NCI-H774 (cell line): ENCODE measurements at regions not wholly inside any gene's neighbourhood (a gene's known extent, or its start where the extent isn't known, plus 50 kb on each side); places are given as distances from the start of the nearest gene placed in this dataset.

Experiments
- DNase-seq: peaks from one replicate; lab custom pipeline; 2025; lab: John Stamatoyannopoulos, UW

GRCh38 chr9:121550041-121550440, 50.4 kb upstream of the GGTA1 start:
- DNase-seq = no peak

DNA sequence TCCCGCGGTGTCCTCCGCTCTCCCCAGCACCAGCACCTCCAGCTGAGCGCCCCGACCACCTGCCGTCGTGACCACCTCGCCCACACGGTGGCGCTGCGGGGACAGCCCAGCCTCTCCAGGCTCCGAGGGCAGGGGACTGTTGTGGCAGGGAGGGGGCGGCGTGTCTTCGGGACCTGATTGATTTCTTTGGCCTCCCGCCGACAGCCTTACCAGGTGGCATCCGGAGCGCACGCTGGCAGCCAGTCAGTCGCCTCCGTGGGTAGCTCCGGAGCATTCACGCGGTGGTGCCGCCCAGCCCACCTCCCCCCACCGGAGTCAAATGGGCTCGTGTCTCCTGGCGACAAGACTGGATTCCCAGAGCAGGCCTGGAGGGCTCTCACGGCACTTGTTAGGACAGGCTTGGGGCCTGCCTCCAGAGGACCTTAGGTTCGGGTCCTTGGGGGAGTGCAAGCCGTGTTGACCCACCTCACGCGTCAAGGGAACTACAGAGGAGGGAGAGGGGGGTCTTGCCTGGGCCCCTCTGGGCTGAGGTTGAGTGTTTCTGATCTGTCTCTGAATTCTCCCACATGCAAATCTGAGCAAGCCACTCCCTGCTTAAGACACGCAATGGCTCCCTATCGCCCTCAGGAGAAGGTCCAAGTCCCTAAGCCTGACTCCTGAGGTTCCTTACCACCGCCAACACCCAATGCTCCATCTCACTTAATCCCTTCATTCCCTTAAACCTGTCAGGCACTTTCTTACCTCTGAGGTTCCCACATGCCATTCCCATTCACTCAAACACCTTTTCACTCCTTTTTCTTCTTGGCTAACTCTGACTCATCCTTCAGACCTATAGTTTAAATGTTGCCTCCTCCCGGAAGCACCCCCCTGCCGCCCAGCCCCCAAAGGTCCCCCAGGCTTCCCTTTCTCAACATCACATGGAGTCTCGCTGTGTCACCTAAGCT, 51.2 kb upstream of the GGTA1 start:
- peak; percentile 65 for DNase-seq

- no peak for DNase-seq
Observed at GRCh38 chr9:121551985-121552753, 52.5 kb upstream of the GGTA1 start.

DNA sequence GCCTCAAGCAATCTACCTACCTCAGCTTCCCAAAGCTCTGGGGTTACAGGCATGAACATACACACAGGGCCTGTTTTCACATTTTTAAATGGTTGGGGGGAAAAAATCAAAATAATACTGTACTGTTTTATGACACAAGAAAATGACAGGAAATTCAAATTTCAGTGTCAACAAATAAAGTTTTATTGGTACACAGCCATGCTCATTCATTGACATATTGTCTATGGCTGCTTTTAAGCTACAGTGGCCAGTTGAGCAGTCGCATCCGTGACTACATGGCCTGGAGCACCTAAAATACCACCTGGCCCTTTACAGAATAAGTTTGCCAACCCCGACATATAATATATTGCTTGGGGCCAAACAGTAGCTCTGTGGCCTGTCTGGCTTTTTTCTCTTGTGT, 56.4 kb upstream of the GGTA1 start:
- DNase-seq = no peak

- DNase-seq = no peak
Observed at GRCh38 chr9:121556580-121556979, 56.9 kb upstream of the GGTA1 start.

- DNase-seq = no peak
Observed at GRCh38 chr9:121557581-121558447, 58.2 kb upstream of the GGTA1 start.

GRCh38 chr9:121558473-121558872, 58.8 kb upstream of the GGTA1 start:
- DNase-seq = no peak

- no peak for DNase-seq
Observed at GRCh38 chr9:121559183-121559582, 59.5 kb upstream of the GGTA1 start.

DNA sequence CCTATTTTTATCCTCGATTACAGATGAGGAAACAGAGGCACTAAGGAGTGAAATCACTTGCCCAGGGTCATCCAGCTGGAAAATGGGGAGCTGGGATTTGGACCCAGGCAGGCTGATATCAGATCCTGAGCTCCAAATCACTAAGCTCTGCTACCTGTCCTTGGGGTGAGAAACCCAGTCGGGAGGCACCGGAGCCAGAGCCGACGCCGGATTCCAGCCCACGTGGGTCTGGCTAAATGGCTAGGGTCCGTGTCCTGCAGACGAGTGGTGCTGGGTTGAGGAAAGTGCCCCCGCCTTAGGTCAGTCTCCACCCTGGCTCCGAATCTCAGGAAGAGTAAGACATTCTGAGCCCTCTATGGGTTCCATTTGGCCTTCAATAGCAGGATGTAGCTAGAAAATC, 61.3 kb upstream of the GGTA1 start:
- DNase-seq = no peak

DNA sequence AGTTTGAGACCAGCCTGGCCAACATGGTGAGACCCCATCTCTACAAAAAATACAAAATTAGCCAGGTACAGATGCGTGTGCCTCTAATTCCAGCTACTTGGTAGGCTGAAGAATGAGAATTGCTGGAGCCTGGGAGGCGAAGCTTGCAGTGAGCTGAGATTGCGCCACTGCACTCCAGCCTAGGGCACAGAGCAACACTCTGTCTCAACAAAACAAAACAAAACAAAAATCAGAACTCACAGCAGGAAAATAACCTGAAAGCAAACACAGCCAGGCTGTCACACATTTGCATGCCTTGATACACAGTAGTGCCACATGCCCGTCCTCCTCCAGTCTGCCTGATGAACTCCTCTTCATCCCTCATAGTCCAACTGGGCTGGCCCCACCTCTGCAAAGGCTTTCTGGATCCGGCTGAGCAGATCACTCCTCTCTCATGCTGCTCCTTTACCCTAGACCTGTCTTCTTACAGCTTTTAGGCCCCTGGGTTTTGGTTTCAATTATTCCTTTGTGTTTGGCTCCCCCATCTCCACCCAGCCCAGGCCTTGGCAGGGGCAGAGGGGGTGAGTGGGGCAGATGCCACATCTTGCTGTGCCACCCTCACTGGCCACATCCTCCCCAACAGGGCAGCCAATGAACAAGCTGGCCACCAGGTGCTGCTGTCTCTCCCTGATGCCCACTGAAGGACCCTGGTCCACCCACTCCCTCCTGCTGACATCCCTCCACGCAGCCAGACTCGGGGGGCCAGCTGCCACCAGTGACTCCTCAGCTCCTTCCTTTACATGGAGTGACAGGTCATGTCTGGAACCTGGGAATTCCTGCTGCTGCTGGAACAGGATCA, 62.0 kb upstream of the GGTA1 start:
- DNase-seq = no peak

GRCh38 chr9:121562301-121562700, 62.7 kb upstream of the GGTA1 start:
- DNase-seq = no peak

DNA sequence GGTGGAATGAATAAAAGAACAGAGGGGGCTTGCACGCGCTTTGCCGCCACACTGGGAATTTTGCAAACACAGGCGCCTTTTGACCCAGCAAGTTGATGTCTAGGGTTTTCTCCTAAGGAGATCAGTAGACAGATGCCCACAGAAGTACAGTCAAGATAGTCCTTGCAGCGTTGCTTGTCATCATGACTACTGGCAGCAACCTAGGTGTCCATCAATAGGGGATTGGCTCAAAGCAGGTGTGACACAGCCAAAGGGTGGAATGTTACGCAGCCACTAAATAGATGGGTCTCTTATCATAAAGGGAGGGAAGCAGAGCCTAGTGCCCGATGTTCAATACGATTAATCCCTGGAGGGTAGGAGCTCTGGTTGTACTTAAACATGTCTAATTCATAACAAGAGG, 63.8 kb upstream of the GGTA1 start:
- DNase-seq = no peak

GRCh38 chr9:121563881-121564460, 64.3 kb upstream of the GGTA1 start:
- no peak for DNase-seq

DNA sequence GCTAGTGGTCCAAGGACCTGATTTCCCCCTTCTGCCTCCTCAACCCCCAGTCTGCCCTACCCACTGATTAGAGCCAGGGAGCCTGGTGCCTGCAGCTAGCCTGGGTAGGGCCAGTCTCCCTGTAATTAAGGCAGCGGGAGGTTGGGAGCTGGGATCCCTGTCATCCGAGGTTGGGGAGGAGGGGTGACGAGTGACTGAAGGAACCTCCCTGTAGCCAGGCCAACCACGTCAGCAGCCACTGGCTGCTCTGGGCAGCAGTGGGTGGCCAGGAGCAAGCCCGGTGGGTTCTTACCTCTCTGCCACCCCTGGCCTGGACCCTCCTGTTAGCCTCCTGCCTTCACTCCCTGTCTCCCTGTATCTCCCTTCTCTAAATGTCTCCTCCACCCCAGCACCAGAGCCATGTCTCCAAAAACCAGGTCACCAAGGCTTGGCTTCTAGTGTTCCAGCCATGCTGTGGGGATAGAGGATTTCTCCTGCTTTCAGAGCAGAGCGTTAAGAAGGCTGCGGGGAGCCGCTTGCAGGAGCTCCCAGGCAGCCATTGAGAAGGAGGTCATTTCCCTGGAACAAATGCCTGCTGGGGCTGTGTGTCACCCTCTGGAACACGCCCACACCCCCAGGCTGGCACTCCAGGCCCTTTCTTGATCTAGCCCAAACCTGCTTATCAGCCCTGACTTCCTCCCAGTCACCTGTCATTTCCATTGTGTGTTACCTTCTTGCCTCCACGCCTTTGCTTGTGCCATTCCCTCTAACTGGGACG, 65.0 kb upstream of the GGTA1 start:
- no peak for DNase-seq

DNA sequence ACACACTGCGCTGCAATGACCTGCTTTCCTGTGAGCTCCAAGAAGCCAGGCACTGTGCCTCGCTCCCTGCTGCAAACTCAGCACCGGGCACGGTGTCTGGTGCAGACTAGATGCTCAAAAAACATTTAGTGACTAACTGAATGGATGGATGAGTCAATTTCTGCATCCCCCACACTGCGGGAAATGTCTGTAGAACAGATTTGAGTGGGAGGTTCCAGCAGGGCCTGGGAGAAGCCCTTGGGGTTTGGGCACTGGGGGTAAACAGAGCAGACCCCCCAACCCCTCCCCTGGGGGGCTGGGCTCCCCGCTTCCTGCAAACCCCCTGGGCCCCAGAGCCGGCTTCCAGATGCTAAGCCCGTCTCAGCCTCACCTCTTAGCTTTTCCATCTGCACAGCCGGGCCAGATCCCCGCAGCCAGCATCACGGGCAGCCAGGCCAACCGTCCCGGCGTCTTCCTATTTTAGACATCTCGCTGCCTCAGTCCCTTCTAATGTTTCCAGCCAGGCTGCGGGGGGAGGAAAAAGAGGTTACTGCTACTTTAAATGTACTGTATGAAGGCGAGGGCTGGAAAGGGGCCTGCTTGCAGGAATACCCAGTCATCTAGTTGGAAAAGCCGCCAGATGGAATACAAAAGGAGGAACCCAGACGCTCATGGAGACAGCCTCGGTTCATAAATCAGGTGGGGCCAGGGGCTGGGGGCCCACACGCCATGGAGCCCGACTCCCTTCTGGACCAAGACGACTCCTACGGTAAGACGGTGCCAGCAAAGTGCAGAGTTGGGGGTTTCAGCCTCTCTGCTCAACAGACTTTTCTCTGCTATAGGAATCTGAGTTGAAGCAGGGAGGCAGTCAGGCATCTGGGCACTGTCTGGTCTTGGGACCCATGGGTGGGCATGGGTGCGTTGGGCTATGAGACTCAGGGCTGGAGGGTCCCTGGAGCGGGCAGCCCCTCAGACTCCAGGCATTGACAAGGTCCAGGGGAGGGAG, 67.1 kb upstream of the GGTA1 start:
- no peak for DNase-seq

GRCh38 chr9:121567500-121568342, 68.1 kb upstream of the GGTA1 start:
- DNase-seq = no peak

- no peak for DNase-seq
Observed at GRCh38 chr9:121568343-121569265, 69.0 kb upstream of the GGTA1 start.
